ENCODE measurements at regions not wholly inside any gene's neighbourhood (a gene's known extent, or its start where the extent isn't known, plus 50 kb on each side); places are given as distances from the start of the nearest gene placed in this dataset.
"Not testable (repeated sequence)": the region's sequence is repeated elsewhere in the genome, so short reads cannot be mapped to it uniquely, and the experiment has no call there.

GRCh38 chr4:82275431-82276331 is 98.1 kb downstream of the HNRNPD start:
- Histone ChIP-seq H3K4me2 (ENCODE audit: control insufficient read depth, extremely low read depth, insufficient read depth, low read depth, low read length) (no peak overlapping the region), H2AFZ (ENCODE audit: control insufficient read depth, low read length) (no peak overlapping the region), H3K9me1 (ENCODE audit: control insufficient read depth, extremely low read depth, insufficient read depth, low read length) (no peaks in the 10 kb centered on the region), H3K4me1 (ENCODE audit: control insufficient read depth, extremely low read depth, insufficient read depth, low read length) (no peaks in the 10 kb centered on the region), H3K27me3 (ENCODE audit: control insufficient read depth, extremely low read depth, insufficient read depth, low read length) (no peaks in the 10 kb centered on the region), H3K79me2 (ENCODE audit: control insufficient read depth, insufficient read depth, low read length) (no peaks in the 10 kb centered on the region), H3K9ac (ENCODE audit: control insufficient read depth, extremely low read depth, insufficient read depth, low read length) (no peak overlapping the region), H4K20me1 (ENCODE audit: control insufficient read depth, extremely low read depth, insufficient read depth, low read length) (no peaks in the 10 kb centered on the region), H3K4me3 (ENCODE audit: control insufficient read depth in 2 of 3, extremely low read depth in 1 of 3, insufficient read depth in 2 of 3, low read depth in 1 of 3, low read length in 3 of 3) (no peak overlapping the region), H3K9me3 (ENCODE audit: control insufficient read depth, low read depth, low read length) (no peaks in the 10 kb centered on the region), H3K36me3 (ENCODE audit: control insufficient read depth in 2 of 2, extremely low read depth in 1 of 2, insufficient read depth in 2 of 2, low read length in 2 of 2) (no peaks in the 10 kb centered on the region), H3K27ac (ENCODE audit: control insufficient read depth, insufficient read depth, low read length) (no peak overlapping the region)
- dilution Hi-C loops (cut with MboI; ENCODE audit: extremely low pct_ligation_motif_present, low sequenced_read_pairs): no loop called here
- FAIRE-seq (no peak), DNase-seq (ENCODE audit: low read depth, low spot score) (no peak)
- TF ChIP-seq EZH2 (IDR thresholded peaks at IDR 0.05; ENCODE audit: low read length): no peak
- no peak for TF ChIP-seq CTCF (optimal IDR thresholded peaks at IDR 0.05 in 1 of 3, IDR thresholded peaks at IDR 0.05 in 1 of 3, conservative IDR thresholded peaks at IDR 0.05 in 1 of 3; ENCODE audit: extremely low read depth in 1 of 3, insufficient read depth in 2 of 3, low read length in 3 of 3)

- dilution Hi-C loops (cut with MboI; ENCODE audit: extremely low pct_ligation_motif_present, low sequenced_read_pairs); FAIRE-seq; H3K9me1 ChIP-seq (ENCODE audit: control insufficient read depth, extremely low read depth, insufficient read depth, low read length); H3K4me1 ChIP-seq (ENCODE audit: control insufficient read depth, extremely low read depth, insufficient read depth, low read length); H3K9me3 ChIP-seq (ENCODE audit: control insufficient read depth, low read depth, low read length); H3K4me3 ChIP-seq (ENCODE audit: control insufficient read depth in 2 of 3, extremely low read depth in 1 of 3, insufficient read depth in 2 of 3, low read depth in 1 of 3, low read length in 3 of 3); H2AFZ ChIP-seq (ENCODE audit: control insufficient read depth, low read length); DNase-seq (ENCODE audit: low read depth, low spot score); H3K9ac ChIP-seq (ENCODE audit: control insufficient read depth, extremely low read depth, insufficient read depth, low read length); H3K27me3 ChIP-seq (ENCODE audit: control insufficient read depth, extremely low read depth, insufficient read depth, low read length); H3K36me3 ChIP-seq (ENCODE audit: control insufficient read depth in 2 of 2, extremely low read depth in 1 of 2, insufficient read depth in 2 of 2, low read length in 2 of 2); H3K79me2 ChIP-seq (ENCODE audit: control insufficient read depth, insufficient read depth, low read length); H3K4me2 ChIP-seq (ENCODE audit: control insufficient read depth, extremely low read depth, insufficient read depth, low read depth, low read length); H4K20me1 ChIP-seq (ENCODE audit: control insufficient read depth, extremely low read depth, insufficient read depth, low read length); H3K27ac ChIP-seq (ENCODE audit: control insufficient read depth, insufficient read depth, low read length): not testable (repeated sequence)
Observed at GRCh38 chr4:82274700-82275099, 99.1 kb downstream of the HNRNPD start.

- H3K36me3 ChIP-seq (ENCODE audit: control insufficient read depth in 2 of 2, extremely low read depth in 1 of 2, insufficient read depth in 2 of 2, low read length in 2 of 2); H3K79me2 ChIP-seq (ENCODE audit: control insufficient read depth, insufficient read depth, low read length); H3K9me1 ChIP-seq (ENCODE audit: control insufficient read depth, extremely low read depth, insufficient read depth, low read length); dilution Hi-C loops (cut with MboI; ENCODE audit: extremely low pct_ligation_motif_present, low sequenced_read_pairs); H3K4me3 ChIP-seq (ENCODE audit: control insufficient read depth in 2 of 3, extremely low read depth in 1 of 3, insufficient read depth in 2 of 3, low read depth in 1 of 3, low read length in 3 of 3); H4K20me1 ChIP-seq (ENCODE audit: control insufficient read depth, extremely low read depth, insufficient read depth, low read length); H3K9me3 ChIP-seq (ENCODE audit: control insufficient read depth, low read depth, low read length); H3K27me3 ChIP-seq (ENCODE audit: control insufficient read depth, extremely low read depth, insufficient read depth, low read length); H3K27ac ChIP-seq (ENCODE audit: control insufficient read depth, insufficient read depth, low read length); H3K4me2 ChIP-seq (ENCODE audit: control insufficient read depth, extremely low read depth, insufficient read depth, low read depth, low read length); H2AFZ ChIP-seq (ENCODE audit: control insufficient read depth, low read length); FAIRE-seq; DNase-seq (ENCODE audit: low read depth, low spot score); H3K9ac ChIP-seq (ENCODE audit: control insufficient read depth, extremely low read depth, insufficient read depth, low read length); H3K4me1 ChIP-seq (ENCODE audit: control insufficient read depth, extremely low read depth, insufficient read depth, low read length): not testable (repeated sequence)
Observed at GRCh38 chr4:82272523-82272922, 101.3 kb downstream of the HNRNPD start.

- H3K4me3 ChIP-seq (ENCODE audit: control insufficient read depth in 2 of 3, extremely low read depth in 1 of 3, insufficient read depth in 2 of 3, low read depth in 1 of 3, low read length in 3 of 3); dilution Hi-C loops (cut with MboI; ENCODE audit: extremely low pct_ligation_motif_present, low sequenced_read_pairs); H3K9ac ChIP-seq (ENCODE audit: control insufficient read depth, extremely low read depth, insufficient read depth, low read length); H3K9me3 ChIP-seq (ENCODE audit: control insufficient read depth, low read depth, low read length); H3K36me3 ChIP-seq (ENCODE audit: control insufficient read depth in 2 of 2, extremely low read depth in 1 of 2, insufficient read depth in 2 of 2, low read length in 2 of 2); H3K27me3 ChIP-seq (ENCODE audit: control insufficient read depth, extremely low read depth, insufficient read depth, low read length); H4K20me1 ChIP-seq (ENCODE audit: control insufficient read depth, extremely low read depth, insufficient read depth, low read length); DNase-seq (ENCODE audit: low read depth, low spot score); H3K27ac ChIP-seq (ENCODE audit: control insufficient read depth, insufficient read depth, low read length); FAIRE-seq; H3K79me2 ChIP-seq (ENCODE audit: control insufficient read depth, insufficient read depth, low read length); H3K4me1 ChIP-seq (ENCODE audit: control insufficient read depth, extremely low read depth, insufficient read depth, low read length); H3K9me1 ChIP-seq (ENCODE audit: control insufficient read depth, extremely low read depth, insufficient read depth, low read length); H3K4me2 ChIP-seq (ENCODE audit: control insufficient read depth, extremely low read depth, insufficient read depth, low read depth, low read length); H2AFZ ChIP-seq (ENCODE audit: control insufficient read depth, low read length): not testable (repeated sequence)
Observed at GRCh38 chr4:82271915-82272480, 101.8 kb downstream of the HNRNPD start.

Data from keratinocyte (primary cell).